ENCODE measurements at regions not wholly inside any gene's neighbourhood (a gene's known extent, or its start where the extent isn't known, plus 50 kb on each side); places are given as distances from the start of the nearest gene placed in this dataset.

- peak overlapping the region; percentile 50; the same call in 1 of the 2 replicates for H2AFZ ChIP-seq (ENCODE audit: low read length)
- CTCF ChIA-PET (ENCODE audit: partially characterized antibody), result no interaction called here
- peaks cover 2% of the 10 kb centered on the region; the same call in 1 of the 2 replicates for H3K23me2 ChIP-seq (ENCODE audit: low read depth, low read length)
- no peak for FAIRE-seq
- no peak overlapping the region for H3K56ac ChIP-seq (replicated peaks; ENCODE audit: insufficient read length, low read depth, low read length)
- no peak overlapping the region for H2BK15ac ChIP-seq (ENCODE audit: low read length)
- no peak overlapping the region for H4K91ac ChIP-seq (replicated peaks; ENCODE audit: insufficient read length, low read length)
- no peaks in the 10 kb centered on the region for H3K36me3 ChIP-seq (ENCODE audit: control insufficient read depth in 2 of 4, insufficient read depth in 4 of 4, low read length in 3 of 4)
- WGBS, 2 experiments (ENCODE audit: extremely low coverage in 1 of 2, insufficient coverage in 1 of 2, insufficient read length in 1 of 2, insufficient replicate concordance in 2 of 2, low coverage in 1 of 2, low lambda C conversion rate in 2 of 2, missing lambda C conversion rate in 1 of 2), result 84% methylated on average over 6 of the region's 6 CpGs; no CpG with 5 or more reads in 1 of the 2 experiments
- H4K5ac ChIP-seq (ENCODE audit: insufficient read length, low read depth, low read length), result no peak overlapping the region
- H3K23ac ChIP-seq (ENCODE audit: insufficient read length), result no peak overlapping the region
- H3K79me1 ChIP-seq (ENCODE audit: low read depth, low read length), result no peaks in the 10 kb centered on the region
- no peak overlapping the region for H3K18ac ChIP-seq (ENCODE audit: extremely low read depth, low read length)
- H3K27me3 ChIP-seq (replicated peaks in 1 of 4; ENCODE audit: control insufficient read depth in 3 of 4, extremely low read depth in 1 of 4, insufficient read depth in 3 of 4, low read length in 3 of 4), result no peaks in the 10 kb centered on the region
- H3K4me1 ChIP-seq (replicated peaks in 1 of 4; ENCODE audit: control insufficient read depth in 3 of 4, insufficient read depth in 4 of 4, low read length in 3 of 4), result no peaks in the 10 kb centered on the region
- H3K14ac ChIP-seq (ENCODE audit: insufficient read length), result no peak overlapping the region
- no peak overlapping the region for H3K27ac ChIP-seq (ENCODE audit: low read depth, low read length)
- no peak overlapping the region for H2BK20ac ChIP-seq (ENCODE audit: low read length)
- no peak overlapping the region for H3K4ac ChIP-seq (replicated peaks; ENCODE audit: insufficient read length, low read depth, low read length)
- no peak overlapping the region for H3K4me3 ChIP-seq (ENCODE audit: extremely low read depth in 1 of 4, insufficient read depth in 2 of 4, low read depth in 3 of 4, low read length in 4 of 4)
- H3K79me2 ChIP-seq (ENCODE audit: control insufficient read depth in 1 of 2, insufficient read depth in 2 of 2, low read length in 2 of 2), result no peaks in the 10 kb centered on the region
- no peak overlapping the region for H2BK120ac ChIP-seq (replicated peaks; ENCODE audit: low read depth, low read length)
- H4K20me1 ChIP-seq (replicated peaks in 1 of 2; ENCODE audit: control insufficient read depth in 1 of 2, insufficient read depth in 2 of 2, low read length in 2 of 2), result no peaks in the 10 kb centered on the region
- H3K4me2 ChIP-seq (ENCODE audit: insufficient read depth in 1 of 2, low read depth in 2 of 2, low read length in 2 of 2), result no peak overlapping the region
- no peak overlapping the region for H2BK5ac ChIP-seq (ENCODE audit: low read depth, low read length)
- no peak overlapping the region for H4K8ac ChIP-seq (ENCODE audit: extremely low read depth, insufficient read depth, low read length)
- DNase-seq (ENCODE audit: low read depth in 1 of 2, low spot score in 2 of 2), result no peak
- no peak overlapping the region for H2BK12ac ChIP-seq (ENCODE audit: low read depth, low read length)
- POLR2A ChIA-PET (ENCODE audit: partially characterized antibody), result no interaction called here
- no peak overlapping the region for H2AK5ac ChIP-seq (ENCODE audit: low read depth, low read length)
- no peak overlapping the region for H3K9ac ChIP-seq (replicated peaks in 1 of 4; ENCODE audit: extremely low read depth in 1 of 4, low read depth in 3 of 4, low read length in 3 of 4)
- no peaks in the 10 kb centered on the region; a peak in 1 of 4 replicates for H3K9me3 ChIP-seq (ENCODE audit: insufficient read depth in 2 of 2, low read depth in 1 of 2, low read length in 1 of 2)
- TF ChIP-seq SIX5 (IDR thresholded peaks at IDR 0.05; ENCODE audit: low read depth, low read length) (no peak), JUND (IDR thresholded peaks at IDR 0.05; ENCODE audit: low read length) (no peak), CBX5 (IDR thresholded peaks at IDR 0.05; ENCODE audit: low read depth, low read length) (no peak), RBBP5 (IDR thresholded peaks at IDR 0.05; ENCODE audit: borderline replicate concordance, low read depth, low read length) (no peak), POLR2AphosphoS5 (IDR thresholded peaks at IDR 0.05; ENCODE audit: low read depth, low read length) (no peak), E2F6 (IDR thresholded peaks at IDR 0.05) (no peak), GTF2F1 (IDR thresholded peaks at IDR 0.05; ENCODE audit: borderline replicate concordance, low read depth, low read length) (no peak), ATF2 (IDR thresholded peaks at IDR 0.05; ENCODE audit: low read length) (no peak), NRF1 (IDR thresholded peaks at IDR 0.05; ENCODE audit: low read depth, low read length) (no peak), TAF1 (IDR thresholded peaks at IDR 0.05; ENCODE audit: low read depth, low read length) (no peak), BCL11A (IDR thresholded peaks at IDR 0.05; ENCODE audit: low read depth in 2 of 2, low read length in 2 of 2) (no peak), SUZ12 (IDR thresholded peaks at IDR 0.05; ENCODE audit: low read length) (no peak), CEBPB (IDR thresholded peaks at IDR 0.05; ENCODE audit: low read depth, low read length) (no peak)
These were observed 846.5 kb downstream of the TYW1 start for GRCh38 chr7:67843001-67843565.

All from H1 (cell line).